Renal cortical epithelial cell (primary cell): ENCODE measurements at regions not wholly inside any gene's neighbourhood (a gene's known extent, or its start where the extent isn't known, plus 50 kb on each side); places are given as distances from the start of the nearest gene placed in this dataset.

ENCODE experiments used
- DNase-seq: peaks from one replicate; pipeline ENCODE4 v3.0.0-alpha.2; 2011; ENCODE audit warnings: low read depth

DNA sequence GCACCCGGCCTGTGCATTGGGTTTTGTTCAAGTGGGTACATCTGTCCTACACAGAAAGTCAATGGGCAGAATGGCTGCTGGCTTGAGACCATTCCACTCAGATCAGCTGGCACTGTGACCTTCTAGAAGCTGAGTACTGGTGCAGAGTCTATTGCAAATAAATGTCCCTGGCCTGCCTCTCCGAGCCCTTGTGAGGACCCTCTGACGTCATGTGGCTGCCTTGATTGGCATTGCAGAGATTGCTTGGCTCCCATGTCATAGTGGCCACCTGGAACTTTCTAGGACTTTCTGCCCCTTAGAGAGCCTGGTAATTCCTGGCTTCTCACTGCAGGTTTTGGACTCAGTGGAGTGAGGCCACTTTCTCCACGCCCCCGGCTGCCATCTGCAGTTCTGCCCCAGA is 211.3 kb downstream of the ENGASE start:
- DNase-seq = no peak

DNA sequence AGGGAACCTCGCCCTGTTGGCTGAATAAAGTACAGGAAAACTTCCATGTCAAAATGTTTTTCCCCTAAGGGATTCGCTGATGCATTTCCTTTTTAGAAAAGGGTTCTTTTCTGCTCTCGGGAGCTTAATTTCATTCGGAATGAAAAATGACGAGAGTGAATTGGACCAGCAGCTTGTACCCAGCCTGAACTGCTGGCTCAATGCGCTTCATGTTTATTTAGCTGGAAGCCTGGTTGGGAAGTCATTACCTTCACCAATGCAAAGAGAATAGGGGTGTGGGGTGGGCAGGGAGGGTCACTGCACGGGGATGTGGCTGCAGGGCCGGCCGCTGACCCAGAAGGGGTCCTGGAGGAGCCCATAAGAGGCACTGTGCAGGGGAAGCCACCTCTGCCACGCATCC is 207.7 kb downstream of the ENGASE start:
- DNase-seq = no peak

- DNase-seq = no peak
These were observed 207.2 kb downstream of the ENGASE start for GRCh38 chr17:79281803-79282202.

DNA sequence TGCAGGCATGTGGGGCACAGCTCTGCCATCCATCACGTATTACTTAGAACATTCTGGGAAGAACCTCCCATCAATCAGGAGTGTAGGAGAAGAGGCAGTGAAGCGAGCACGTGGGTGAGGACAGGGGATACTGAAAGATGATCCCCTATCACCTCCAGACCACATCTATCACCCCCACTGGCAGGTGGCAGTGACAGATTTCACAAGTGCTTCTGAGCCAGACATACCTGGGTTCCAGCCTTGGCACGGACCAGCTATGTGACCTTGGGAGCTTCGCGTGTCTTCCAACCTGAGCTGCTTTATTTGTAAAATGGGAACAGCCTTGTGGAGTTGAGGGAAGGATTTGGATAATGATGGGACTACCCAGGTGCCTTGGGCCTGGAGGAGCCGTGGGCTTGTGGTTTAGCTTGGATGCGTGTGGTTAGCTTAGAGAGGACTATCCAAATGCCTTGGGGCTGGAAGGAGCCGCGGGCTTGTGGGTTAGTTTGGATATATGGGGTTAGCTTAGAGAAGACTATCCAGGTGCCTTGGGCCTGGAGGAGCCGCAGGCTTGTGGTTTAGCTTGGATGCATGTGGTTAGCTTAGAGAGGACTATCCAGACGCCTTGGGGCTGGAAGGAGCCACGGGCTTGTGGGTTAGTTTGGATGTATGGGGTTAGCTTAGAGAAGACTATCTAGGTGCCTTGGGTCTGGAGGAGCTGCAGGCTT is 206.4 kb downstream of the ENGASE start:
- no peak for DNase-seq

- DNase-seq = no peak
These were observed 205.4 kb downstream of the ENGASE start for GRCh38 chr17:79280010-79280409.

DNA sequence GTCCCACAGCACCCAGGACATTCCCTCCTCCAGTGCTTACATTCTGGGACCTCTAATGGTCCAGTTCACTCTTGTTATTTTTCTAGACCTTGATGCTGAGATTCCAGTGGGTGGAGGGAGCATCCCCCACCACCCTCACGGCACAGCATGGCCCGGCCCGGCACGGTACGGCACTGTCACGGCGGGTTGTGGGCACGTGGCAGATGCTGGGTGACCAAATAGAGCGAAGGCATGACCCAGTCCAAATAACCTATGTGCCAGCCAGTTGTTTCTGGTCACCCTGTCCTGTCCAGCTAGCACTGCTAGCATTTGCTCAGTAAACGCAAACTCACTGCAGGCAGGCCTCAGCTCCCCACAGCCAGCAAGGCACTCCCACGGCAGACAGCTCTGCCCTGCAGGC is 204.7 kb downstream of the ENGASE start:
- no peak for DNase-seq

DNA sequence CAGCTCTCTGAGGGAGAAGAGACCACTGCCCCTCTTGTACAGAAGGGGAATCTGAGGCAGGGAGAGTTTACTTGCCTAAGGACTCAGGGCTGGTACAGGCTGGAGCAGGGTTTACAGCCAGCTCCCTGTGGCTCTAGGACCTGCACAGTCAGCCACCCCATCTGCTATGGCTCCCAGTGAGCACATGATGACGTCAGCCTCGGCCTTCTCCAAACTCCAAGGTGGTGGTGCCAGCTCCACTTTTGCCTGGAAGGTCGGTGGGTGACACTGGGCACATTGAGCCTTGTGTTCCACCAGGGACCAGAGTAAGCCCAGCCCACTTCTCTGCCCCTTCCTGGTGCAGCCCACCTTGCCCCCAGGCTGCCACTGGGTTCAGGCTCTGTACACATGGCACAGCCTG is 202.2 kb downstream of the ENGASE start:
- DNase-seq = no peak

- no peak for DNase-seq
These were observed 199.0 kb downstream of the ENGASE start for GRCh38 chr17:79273660-79274059.

DNA sequence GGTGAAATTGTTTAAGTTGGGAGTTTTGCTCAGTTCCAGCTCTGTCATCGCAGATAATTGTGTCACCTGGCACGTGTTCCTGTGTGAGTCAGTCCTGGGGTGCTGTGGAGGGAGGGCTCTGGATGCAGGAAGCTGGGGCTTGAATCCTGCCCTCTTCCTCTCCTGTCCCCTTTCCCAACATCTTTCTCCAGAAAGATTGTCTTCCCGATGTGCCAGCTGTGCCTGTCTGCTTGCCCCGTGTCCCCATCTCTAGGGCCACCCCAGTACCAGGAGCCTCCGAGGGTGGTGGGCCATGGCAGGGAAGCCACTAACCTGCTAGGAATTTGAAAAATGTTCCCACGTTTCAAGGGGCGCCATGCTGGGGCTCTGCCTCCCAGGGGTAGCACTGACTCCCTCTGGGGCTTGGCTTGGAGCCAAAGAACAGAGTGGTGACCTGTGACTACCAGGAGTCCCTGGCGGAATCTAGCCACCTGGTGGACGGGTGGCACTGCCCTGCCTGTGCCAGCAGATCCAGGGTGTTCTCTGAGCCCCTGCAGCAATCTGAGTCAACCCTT is 198.1 kb downstream of the ENGASE start:
- no peak for DNase-seq

DNA sequence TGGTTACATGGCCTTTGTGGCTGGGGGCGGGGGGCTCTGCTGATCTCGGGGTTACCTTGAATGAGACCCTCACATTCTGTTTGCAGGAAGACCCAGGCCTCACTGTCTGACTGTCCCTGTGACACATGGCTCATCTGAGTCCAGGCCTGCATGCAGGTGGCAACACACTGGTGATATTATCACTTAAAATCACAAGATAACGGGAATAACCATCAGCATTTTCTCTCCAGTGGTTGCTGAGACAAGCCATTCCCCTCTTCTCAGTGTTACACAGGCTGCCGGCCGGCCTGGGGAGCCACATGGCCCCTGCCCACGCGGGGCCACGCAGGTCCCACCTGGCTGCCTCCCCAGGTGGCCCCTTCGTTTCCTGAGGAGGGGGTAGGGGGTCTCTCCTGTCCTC is 197.6 kb downstream of the ENGASE start:
- no peak for DNase-seq

DNA sequence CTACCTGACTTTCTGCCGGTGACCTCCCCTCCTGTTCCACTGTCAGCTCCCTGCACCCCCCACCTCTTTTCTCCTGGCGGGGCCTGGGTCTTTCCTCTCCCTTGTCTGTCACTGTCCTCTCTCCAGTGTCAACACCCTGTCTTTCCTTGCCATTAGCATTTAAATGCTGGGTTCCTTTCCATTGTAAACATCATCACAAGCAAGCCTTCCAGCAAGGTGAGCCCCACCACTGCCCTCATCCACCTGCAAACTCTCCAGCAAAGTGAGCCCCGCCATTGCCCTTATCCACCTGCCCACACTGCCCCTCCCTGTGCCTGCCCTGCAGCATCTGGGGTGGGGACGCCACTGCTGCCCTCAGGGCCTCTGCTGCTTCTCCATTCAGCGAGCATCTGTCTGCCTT is 195.0 kb downstream of the ENGASE start:
- no peak for DNase-seq

DNA sequence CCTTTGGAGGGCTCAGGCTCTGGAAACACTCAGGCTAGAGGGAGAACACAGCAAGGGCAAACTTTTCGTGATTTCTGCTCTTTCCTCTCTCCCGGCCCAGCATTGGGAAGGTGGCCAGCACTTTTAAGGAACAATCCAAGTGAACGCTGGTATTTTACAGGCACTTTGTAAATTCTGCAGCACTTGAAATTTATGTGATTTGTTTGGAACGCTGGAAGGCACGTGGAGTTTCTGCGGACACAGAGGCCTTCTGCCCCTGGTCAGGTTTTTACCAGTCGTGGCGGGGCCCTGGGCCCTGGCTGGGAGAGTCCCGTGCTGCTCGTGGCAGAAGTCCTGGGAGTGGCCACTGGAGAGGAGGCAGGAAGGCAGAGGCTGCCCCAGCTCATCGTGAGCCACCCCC is 188.6 kb downstream of the ENGASE start:
- DNase-seq = no peak

DNA sequence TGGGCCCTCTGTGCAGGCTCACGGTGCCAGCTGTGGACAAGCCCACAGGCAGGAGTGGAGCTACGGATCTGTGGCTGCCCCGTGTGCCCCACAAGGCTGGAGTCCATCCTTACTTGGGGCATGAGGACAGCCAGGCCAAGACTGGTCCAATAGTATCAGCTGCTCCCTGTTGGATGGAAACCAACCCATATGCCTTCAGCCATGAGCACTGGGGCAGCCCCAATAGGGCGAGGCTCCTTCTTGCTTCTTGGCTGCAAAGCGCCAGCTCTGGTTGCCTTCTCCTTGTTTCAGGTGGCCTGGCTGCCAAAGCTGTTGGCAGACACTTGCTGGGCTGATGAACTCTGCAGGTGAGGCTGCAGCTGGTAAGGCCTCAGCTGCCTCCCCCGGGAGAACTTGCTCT is 188.0 kb downstream of the ENGASE start:
- no peak for DNase-seq

GRCh38 chr17:79261355-79262072 is 186.9 kb downstream of the ENGASE start:
- no peak for DNase-seq

- no peak for DNase-seq
These were observed 184.2 kb downstream of the ENGASE start for GRCh38 chr17:79258843-79259242.

- DNase-seq = no peak
These were observed 183.4 kb downstream of the ENGASE start for GRCh38 chr17:79258041-79258440.

GRCh38 chr17:79255926-79256585 is 181.4 kb downstream of the ENGASE start:
- no peak for DNase-seq

DNA sequence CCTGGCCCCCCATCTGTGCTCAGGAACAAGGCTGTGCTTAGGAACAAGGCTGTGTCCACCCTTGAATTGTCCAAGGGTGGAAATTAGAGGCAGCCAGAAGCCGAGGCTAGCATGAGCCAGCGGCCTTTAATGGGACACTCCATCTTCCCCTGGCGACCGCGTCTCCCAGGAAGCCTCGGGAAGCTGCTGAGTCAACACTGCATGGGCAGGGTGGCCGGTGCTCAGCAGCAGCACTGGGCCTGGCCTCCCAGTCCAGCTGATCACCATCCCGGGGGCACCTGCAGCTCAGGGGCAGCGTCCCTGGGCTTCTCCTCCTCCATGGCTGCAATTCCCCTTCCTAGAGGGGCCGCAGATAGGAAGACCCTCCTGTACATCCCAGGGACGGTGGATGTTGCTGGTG is 180.8 kb downstream of the ENGASE start:
- no peak for DNase-seq

GRCh38 chr17:79255046-79255445 is 180.4 kb downstream of the ENGASE start:
- DNase-seq = no peak

GRCh38 chr17:79252886-79253285 is 178.3 kb downstream of the ENGASE start:
- DNase-seq = no peak

DNA sequence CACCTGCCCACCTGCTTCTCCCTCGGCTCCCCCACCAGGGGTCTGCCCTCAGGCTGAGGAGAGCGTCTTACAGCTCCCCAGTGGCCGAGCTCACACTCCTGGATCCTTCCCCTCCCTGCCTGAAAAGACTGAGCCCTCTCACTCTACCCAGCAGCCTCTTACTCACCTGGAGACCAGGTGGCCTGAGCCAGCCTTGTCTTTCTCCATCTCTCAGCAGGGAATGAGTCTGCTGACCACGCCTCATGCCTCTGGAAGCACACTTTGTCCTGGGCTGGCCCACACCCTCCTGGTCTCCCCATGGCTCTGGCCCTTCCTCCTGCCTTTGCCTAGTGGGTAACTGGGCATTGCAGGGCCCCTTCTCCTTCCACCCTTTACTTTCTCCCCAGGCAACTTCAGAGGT is 177.2 kb downstream of the ENGASE start:
- DNase-seq = no peak

DNA sequence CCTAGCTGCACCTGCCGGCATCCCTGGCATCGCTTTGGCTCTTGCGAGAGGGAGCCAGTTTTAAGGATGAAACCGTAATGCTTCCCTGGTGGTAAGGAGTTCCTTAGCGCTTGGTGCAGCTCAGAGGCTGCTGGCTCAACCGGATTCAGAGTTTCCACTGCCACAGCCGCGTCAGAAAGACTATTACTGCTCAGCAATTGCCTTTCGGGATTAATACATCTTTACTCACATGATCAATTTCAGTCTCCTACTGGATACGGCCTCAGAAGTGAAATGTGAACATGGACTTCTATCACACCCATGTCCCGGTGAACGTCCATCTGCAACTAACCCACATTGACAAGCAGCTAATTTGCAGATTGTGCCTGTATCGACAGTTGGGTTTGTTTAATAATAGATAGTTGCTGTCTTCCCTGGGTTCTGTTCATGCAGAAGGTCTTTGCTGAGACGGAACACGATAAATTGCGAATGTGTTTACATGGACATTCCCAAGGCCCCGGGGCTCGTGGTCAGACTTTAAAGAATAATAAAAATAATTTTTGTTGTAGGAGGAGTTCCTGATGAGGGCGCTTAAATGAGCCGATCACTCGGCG is 175.4 kb downstream of the ENGASE start:
- no peak for DNase-seq
